Peyer's patch (tissue), 4 donors: ENCODE measurements at regions not wholly inside any gene's neighbourhood (a gene's known extent, or its start where the extent isn't known, plus 50 kb on each side); places are given as distances from the start of the nearest gene placed in this dataset.

Experiments
- POLR2A ChIP-seq, 2 donors: fragments of 450-650 bp; IDR thresholded peaks; one replicate each; pipeline ENCODE4 v1.5.1; 2017; ENCODE audit warnings: antibody characterized with exemption in 2 of 2, mild to moderate bottlenecking in 2 of 2, moderate library complexity in 2 of 2
- TF ChIP-seq, protein P1 (sequence below), 6 experiments: fragments of 450-650 bp in 4 of 6; fragments of 200-600 bp in 2 of 6; sonication (generic) in 1 of 6; IDR thresholded peaks; one replicate each; pipeline ENCODE4 v1.5.1; 2017 to 2019; ENCODE audit warnings: antibody characterized with exemption in 6 of 6, mild to moderate bottlenecking in 3 of 6, moderate library complexity in 1 of 6

DNA sequence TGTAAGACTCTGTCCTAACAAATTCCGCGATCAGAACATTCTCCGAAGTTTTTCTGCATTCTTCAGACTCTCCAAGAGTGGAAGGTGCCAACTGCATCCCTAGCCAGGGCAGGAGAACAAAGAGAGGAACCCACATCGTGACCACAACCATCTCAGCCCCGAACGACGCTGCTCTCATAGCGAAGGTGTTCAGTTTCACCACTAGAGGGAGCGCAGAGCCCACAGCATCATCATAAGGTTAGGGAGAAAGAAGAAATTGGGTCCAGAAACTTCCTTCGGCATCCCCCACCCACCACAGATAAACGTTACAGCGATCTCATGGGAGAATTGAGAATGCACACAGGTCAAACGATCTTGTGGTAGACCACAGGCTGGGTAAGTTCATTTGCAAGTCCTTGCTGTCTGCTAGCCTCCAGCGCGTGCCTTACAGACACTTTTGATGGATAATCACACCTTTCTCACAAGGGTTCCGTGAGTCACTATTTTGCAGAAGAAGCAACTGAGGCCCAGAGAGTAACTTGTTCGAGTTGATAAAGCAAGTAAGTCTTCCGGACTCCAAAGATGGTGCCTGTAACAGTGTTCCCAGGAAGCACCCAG lies 53.7 kb upstream of the ARL4C start:
- TF ChIP-seq POLR2A (IDR thresholded peaks at IDR 0.05): no peak
- TF ChIP-seq, protein P1, sequence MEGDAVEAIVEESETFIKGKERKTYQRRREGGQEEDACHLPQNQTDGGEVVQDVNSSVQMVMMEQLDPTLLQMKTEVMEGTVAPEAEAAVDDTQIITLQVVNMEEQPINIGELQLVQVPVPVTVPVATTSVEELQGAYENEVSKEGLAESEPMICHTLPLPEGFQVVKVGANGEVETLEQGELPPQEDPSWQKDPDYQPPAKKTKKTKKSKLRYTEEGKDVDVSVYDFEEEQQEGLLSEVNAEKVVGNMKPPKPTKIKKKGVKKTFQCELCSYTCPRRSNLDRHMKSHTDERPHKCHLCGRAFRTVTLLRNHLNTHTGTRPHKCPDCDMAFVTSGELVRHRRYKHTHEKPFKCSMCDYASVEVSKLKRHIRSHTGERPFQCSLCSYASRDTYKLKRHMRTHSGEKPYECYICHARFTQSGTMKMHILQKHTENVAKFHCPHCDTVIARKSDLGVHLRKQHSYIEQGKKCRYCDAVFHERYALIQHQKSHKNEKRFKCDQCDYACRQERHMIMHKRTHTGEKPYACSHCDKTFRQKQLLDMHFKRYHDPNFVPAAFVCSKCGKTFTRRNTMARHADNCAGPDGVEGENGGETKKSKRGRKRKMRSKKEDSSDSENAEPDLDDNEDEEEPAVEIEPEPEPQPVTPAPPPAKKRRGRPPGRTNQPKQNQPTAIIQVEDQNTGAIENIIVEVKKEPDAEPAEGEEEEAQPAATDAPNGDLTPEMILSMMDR (IDR thresholded peaks at IDR 0.05): peak; percentile 57 to 95 (median 90)
